Neural progenitor cell (in vitro differentiated cells): ENCODE measurements at regions not wholly inside any gene's neighbourhood (a gene's known extent, or its start where the extent isn't known, plus 50 kb on each side); places are given as distances from the start of the nearest gene placed in this dataset.

ENCODE experiments used
- EZH2 ChIP-seq: fragments of 200-600 bp; sonication (generic); IDR thresholded peaks from 2 replicates; pipeline ENCODE4 v1.6.1; 2017; ENCODE audit warnings: antibody characterized with exemption, mild to moderate bottlenecking, moderate library complexity
- EZH2phosphoT487 ChIP-seq: fragments of 200-600 bp; sonication (generic); IDR thresholded peaks from 2 replicates; pipeline ENCODE4 v1.6.1; 2017; ENCODE audit warnings: antibody characterized with exemption
- TF ChIP-seq, protein P1 (sequence below): fragments of 200-600 bp; sonication (generic); IDR thresholded peaks from 2 replicates; pipeline ENCODE4 v1.5.1; 2017; ENCODE audit warnings: antibody characterized with exemption, mild to moderate bottlenecking

- TF ChIP-seq, protein P1, sequence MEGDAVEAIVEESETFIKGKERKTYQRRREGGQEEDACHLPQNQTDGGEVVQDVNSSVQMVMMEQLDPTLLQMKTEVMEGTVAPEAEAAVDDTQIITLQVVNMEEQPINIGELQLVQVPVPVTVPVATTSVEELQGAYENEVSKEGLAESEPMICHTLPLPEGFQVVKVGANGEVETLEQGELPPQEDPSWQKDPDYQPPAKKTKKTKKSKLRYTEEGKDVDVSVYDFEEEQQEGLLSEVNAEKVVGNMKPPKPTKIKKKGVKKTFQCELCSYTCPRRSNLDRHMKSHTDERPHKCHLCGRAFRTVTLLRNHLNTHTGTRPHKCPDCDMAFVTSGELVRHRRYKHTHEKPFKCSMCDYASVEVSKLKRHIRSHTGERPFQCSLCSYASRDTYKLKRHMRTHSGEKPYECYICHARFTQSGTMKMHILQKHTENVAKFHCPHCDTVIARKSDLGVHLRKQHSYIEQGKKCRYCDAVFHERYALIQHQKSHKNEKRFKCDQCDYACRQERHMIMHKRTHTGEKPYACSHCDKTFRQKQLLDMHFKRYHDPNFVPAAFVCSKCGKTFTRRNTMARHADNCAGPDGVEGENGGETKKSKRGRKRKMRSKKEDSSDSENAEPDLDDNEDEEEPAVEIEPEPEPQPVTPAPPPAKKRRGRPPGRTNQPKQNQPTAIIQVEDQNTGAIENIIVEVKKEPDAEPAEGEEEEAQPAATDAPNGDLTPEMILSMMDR, result no peak
- TF ChIP-seq EZH2phosphoT487 (no peak), EZH2 (no peak)
These were observed 68.0 kb downstream of the OLIG3 start for GRCh38 chr6:137426007-137426689.
